HEK293 (cell line): ENCODE measurements at regions not wholly inside any gene's neighbourhood (a gene's known extent, or its start where the extent isn't known, plus 50 kb on each side); places are given as distances from the start of the nearest gene placed in this dataset.

ENCODE experiments used
- YY1 ChIP-seq: fragments of 450-650 bp; formaldehyde crosslinking; IDR thresholded peaks from 2 replicates; pipeline ENCODE4 v1.5.1; 2018; ENCODE audit warnings: missing biosample characterization, missing genetic modification characterization
- ZNF114 ChIP-seq: fragments of 450-650 bp; formaldehyde crosslinking; IDR thresholded peaks from 2 replicates; pipeline ENCODE4 v1.5.0; 2017; ENCODE audit warnings: missing biosample characterization, missing genetic modification characterization
- ZNF292 ChIP-seq: fragments of 450-650 bp; formaldehyde crosslinking; IDR thresholded peaks from 2 replicates; pipeline ENCODE4 v1.5.1; 2016; ENCODE audit warnings: low read depth, missing biosample characterization, missing genetic modification characterization, borderline replicate concordance
- ZNF501 ChIP-seq: fragments of 450-650 bp; formaldehyde crosslinking; IDR thresholded peaks from 2 replicates; pipeline ENCODE4 v1.5.1; 2016; ENCODE audit warnings: missing biosample characterization, missing genetic modification characterization
- ZNF558 ChIP-seq: fragments of 450-650 bp; formaldehyde crosslinking; IDR thresholded peaks from 2 replicates; pipeline ENCODE4 v1.5.1; 2016; ENCODE audit warnings: missing biosample characterization, missing genetic modification characterization
- ZNF571 ChIP-seq: fragments of 450-650 bp; formaldehyde crosslinking; IDR thresholded peaks from 2 replicates; pipeline ENCODE4 v1.5.0; 2017; ENCODE audit warnings: missing biosample characterization, missing genetic modification characterization
- ZNF768 ChIP-seq: fragments of 450-650 bp; formaldehyde crosslinking; IDR thresholded peaks from 2 replicates; pipeline ENCODE4 v1.5.1; 2018; ENCODE audit warnings: missing biosample characterization, mild to moderate bottlenecking, missing genetic modification characterization
- TF ChIP-seq, protein P1 (sequence below): fragments of 450-650 bp; formaldehyde crosslinking; IDR thresholded peaks from 2 replicates; pipeline ENCODE4 v1.5.1; 2016; ENCODE audit warnings: missing biosample characterization, missing genetic modification characterization
- TF ChIP-seq, protein P2 (sequence below): fragments of 450-650 bp; formaldehyde crosslinking; IDR thresholded peaks from 2 replicates; pipeline ENCODE4 v1.5.1; 2017; ENCODE audit warnings: missing biosample characterization, mild to moderate bottlenecking, missing genetic modification characterization, moderate library complexity

DNA sequence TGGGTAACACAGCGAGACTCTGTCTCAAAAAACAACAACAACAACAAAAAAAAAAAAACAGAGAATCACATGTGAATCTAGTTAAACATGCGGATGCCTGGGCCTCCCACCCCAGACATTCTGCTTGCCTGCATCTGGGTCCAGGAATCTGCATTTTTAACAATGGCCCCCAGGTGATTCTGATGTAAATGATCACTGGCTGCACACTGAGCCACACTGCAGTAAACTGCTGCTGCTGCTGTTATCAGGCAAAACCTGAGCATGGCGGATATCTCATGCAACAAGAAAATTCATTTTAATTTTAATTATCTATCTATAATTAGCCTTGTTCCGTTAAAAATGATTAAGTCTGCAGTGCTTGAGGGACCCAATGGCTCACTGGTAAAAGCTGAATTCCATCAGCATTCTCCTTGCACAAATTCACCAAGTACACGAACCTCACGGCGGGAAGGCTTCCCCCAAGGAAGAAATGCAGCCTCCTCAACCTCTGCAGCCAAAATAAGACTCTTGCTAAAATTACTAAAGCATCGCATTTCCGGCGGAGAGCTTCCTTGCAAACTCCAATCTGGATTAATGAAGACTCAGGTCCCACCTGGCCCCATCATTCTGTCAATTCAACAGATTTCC lies 81.6 kb upstream of the SNX9 start:
- TF ChIP-seq, protein P1, sequence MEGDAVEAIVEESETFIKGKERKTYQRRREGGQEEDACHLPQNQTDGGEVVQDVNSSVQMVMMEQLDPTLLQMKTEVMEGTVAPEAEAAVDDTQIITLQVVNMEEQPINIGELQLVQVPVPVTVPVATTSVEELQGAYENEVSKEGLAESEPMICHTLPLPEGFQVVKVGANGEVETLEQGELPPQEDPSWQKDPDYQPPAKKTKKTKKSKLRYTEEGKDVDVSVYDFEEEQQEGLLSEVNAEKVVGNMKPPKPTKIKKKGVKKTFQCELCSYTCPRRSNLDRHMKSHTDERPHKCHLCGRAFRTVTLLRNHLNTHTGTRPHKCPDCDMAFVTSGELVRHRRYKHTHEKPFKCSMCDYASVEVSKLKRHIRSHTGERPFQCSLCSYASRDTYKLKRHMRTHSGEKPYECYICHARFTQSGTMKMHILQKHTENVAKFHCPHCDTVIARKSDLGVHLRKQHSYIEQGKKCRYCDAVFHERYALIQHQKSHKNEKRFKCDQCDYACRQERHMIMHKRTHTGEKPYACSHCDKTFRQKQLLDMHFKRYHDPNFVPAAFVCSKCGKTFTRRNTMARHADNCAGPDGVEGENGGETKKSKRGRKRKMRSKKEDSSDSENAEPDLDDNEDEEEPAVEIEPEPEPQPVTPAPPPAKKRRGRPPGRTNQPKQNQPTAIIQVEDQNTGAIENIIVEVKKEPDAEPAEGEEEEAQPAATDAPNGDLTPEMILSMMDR (tag by site-specific recombination): no peak
- no peak for TF ChIP-seq ZNF114 (tag by site-specific recombination)
- TF ChIP-seq ZNF558 (tag by site-specific recombination): no peak
- TF ChIP-seq ZNF571 (tag by site-specific recombination): no peak
- no peak for TF ChIP-seq ZNF501 (tag by site-specific recombination)
- no peak for TF ChIP-seq ZNF292
- no peak for TF ChIP-seq ZNF768
- TF ChIP-seq, protein P2, sequence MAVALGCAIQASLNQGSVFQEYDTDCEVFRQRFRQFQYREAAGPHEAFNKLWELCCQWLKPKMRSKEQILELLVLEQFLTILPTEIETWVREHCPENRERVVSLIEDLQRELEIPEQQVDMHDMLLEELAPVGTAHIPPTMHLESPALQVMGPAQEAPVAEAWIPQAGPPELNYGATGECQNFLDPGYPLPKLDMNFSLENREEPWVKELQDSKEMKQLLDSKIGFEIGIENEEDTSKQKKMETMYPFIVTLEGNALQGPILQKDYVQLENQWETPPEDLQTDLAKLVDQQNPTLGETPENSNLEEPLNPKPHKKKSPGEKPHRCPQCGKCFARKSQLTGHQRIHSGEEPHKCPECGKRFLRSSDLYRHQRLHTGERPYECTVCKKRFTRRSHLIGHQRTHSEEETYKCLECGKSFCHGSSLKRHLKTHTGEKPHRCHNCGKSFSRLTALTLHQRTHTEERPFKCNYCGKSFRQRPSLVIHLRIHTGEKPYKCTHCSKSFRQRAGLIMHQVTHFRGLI: no peak
- TF ChIP-seq YY1 (tag by site-specific recombination): no peak
